LNCaP clone FGC (cell line): ENCODE measurements at regions not wholly inside any gene's neighbourhood (a gene's known extent, or its start where the extent isn't known, plus 50 kb on each side); places are given as distances from the start of the nearest gene placed in this dataset.

Experiments used
- DNase-seq: peaks from one replicate; pipeline ENCODE4 v3.0.0-alpha.2; 2011; ENCODE audit warnings: low read depth
- H3K4me3 ChIP-seq: 2 replicates; pipeline ENCODE4 v1.5.1; 2011; ENCODE audit warnings: mild to moderate bottlenecking, low read depth, low read length, control low read depth
- TF ChIP-seq, protein P1 (sequence below): IDR thresholded peaks from 2 replicates; pipeline ENCODE4 v1.5.1; 2012; ENCODE audit warnings: mild to moderate bottlenecking; ENCODE audit not compliant: control insufficient read depth, insufficient read depth; ENCODE audit errors: extremely low read depth

DNA sequence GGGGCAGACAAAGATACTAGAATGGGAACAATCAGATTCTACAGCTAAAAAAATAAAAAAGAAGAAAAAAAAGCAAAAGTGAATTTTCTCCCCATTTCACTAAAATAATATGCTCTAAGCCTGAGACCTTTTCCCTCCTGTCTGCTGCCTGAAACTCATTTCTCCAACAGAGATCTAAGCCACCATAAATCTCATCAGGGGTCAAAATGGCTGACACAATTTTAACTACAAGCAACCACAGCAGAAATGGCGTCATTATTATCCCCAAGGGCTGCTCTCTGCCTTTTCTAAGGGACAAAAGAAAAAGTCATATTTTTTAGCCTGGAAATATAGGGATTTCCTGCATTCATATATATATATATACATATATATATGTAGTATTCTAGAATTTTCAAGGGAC, 183.7 kb upstream of the CAMK1G start:
- DNase-seq = no peak
- TF ChIP-seq, protein P1, sequence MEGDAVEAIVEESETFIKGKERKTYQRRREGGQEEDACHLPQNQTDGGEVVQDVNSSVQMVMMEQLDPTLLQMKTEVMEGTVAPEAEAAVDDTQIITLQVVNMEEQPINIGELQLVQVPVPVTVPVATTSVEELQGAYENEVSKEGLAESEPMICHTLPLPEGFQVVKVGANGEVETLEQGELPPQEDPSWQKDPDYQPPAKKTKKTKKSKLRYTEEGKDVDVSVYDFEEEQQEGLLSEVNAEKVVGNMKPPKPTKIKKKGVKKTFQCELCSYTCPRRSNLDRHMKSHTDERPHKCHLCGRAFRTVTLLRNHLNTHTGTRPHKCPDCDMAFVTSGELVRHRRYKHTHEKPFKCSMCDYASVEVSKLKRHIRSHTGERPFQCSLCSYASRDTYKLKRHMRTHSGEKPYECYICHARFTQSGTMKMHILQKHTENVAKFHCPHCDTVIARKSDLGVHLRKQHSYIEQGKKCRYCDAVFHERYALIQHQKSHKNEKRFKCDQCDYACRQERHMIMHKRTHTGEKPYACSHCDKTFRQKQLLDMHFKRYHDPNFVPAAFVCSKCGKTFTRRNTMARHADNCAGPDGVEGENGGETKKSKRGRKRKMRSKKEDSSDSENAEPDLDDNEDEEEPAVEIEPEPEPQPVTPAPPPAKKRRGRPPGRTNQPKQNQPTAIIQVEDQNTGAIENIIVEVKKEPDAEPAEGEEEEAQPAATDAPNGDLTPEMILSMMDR = no peak
- no peak overlapping the region for H3K4me3 ChIP-seq

- TF ChIP-seq, protein P1 = no peak
- H3K4me3 ChIP-seq = no peak overlapping the region
- DNase-seq = no peak
Measured at GRCh38 chr1:209400351-209401220, 182.9 kb upstream of the CAMK1G start.

DNA sequence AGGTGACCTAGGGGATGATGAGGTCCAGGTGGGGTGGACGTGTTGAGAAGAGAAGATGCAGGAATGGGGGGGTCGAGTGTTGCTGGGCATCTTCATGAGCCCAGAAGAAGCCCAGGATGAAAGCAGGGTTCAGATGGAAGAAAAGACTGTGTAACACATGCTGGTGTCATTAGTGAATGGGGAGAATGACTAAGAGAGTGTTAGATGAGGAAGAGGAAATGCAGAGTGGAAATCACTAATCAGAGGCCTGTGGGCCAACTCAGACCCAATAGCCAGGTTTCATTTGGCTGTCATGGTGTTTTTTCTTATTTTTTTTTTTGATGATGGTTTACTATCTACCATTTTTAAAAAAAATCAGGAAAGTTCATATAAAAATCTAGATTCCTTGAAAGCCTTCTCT, 180.8 kb upstream of the CAMK1G start:
- DNase-seq = no peak
- H3K4me3 ChIP-seq = no peak overlapping the region
- TF ChIP-seq, protein P1 = no peak

GRCh38 chr1:209403921-209404320, 179.6 kb upstream of the CAMK1G start:
- TF ChIP-seq, protein P1 = no peak

GRCh38 chr1:209404577-209404976, 178.9 kb upstream of the CAMK1G start:
- no peak for DNase-seq
- TF ChIP-seq, protein P1 = no peak
- H3K4me3 ChIP-seq = no peak overlapping the region

More at GRCh38 chr1:209403921-209404320, 179.6 kb upstream of the CAMK1G start:
- DNase-seq = no peak
- H3K4me3 ChIP-seq = no peak overlapping the region

GRCh38 chr1:209405183-209405814, 178.2 kb upstream of the CAMK1G start:
- no peak for DNase-seq
- TF ChIP-seq, protein P1 = no peak
- no peak overlapping the region for H3K4me3 ChIP-seq

DNA sequence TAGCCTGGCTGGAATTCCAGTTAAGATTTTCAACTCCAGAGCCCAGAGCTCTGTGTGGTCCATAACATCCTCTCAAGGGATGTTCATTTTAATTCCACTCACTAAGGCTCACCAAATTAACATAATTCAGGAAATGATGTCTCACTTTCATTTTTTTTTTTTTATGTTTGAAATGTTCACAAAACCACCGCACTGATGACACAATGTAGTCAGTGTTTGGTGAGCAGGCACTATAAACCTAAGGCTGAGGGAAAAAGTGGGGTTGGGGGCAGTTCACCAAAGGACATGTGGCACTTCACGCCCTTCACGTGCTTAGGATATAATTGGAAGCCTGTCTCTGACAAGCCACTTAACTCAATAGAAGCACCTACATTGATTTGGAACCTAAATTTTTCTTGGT, 177.3 kb upstream of the CAMK1G start:
- DNase-seq = no peak
- TF ChIP-seq, protein P1 = no peak
- H3K4me3 ChIP-seq = no peak overlapping the region
